ENCODE measurements at regions not wholly inside any gene's neighbourhood (a gene's known extent, or its start where the extent isn't known, plus 50 kb on each side); places are given as distances from the start of the nearest gene placed in this dataset.

DNA sequence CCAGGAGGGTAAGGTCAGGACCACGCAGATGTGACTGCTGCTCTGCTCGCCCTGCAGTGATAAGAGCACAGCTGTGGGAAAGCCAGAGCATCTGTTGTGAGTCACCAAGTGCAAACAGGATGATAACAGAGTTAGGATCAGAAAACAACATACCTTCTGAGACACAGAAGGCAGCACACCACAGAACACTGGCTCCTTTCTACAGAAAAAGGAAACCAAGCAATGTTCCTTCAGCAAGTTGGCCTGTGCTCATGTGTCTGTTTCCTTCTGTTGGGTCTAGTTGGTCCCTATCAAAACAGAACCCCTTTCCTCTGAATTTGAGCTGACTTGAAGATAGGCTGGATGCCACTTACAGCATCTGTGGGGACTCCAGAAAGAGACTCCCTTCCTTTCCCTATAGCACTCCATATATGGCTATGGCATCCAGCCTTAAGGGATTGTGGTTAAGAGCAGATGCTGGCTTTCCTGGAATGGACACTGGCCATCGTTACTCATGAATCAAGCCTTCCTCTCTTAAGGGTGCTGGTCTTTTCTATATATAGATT is 440.7 kb upstream of the THBS1 start:
- TF ChIP-seq, protein P1, sequence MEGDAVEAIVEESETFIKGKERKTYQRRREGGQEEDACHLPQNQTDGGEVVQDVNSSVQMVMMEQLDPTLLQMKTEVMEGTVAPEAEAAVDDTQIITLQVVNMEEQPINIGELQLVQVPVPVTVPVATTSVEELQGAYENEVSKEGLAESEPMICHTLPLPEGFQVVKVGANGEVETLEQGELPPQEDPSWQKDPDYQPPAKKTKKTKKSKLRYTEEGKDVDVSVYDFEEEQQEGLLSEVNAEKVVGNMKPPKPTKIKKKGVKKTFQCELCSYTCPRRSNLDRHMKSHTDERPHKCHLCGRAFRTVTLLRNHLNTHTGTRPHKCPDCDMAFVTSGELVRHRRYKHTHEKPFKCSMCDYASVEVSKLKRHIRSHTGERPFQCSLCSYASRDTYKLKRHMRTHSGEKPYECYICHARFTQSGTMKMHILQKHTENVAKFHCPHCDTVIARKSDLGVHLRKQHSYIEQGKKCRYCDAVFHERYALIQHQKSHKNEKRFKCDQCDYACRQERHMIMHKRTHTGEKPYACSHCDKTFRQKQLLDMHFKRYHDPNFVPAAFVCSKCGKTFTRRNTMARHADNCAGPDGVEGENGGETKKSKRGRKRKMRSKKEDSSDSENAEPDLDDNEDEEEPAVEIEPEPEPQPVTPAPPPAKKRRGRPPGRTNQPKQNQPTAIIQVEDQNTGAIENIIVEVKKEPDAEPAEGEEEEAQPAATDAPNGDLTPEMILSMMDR (IDR thresholded peaks at IDR 0.05 in 4 of 5, conservative IDR thresholded peaks at IDR 0.05 in 1 of 5), result no peak
- no peak for TF ChIP-seq POLR2A (IDR thresholded peaks at IDR 0.05)
